Keratinocyte (primary cell): ENCODE measurements at regions not wholly inside any gene's neighbourhood (a gene's known extent, or its start where the extent isn't known, plus 50 kb on each side); places are given as distances from the start of the nearest gene placed in this dataset.

ENCODE experiments used
- CTCF ChIP-seq, 3 experiments: IDR thresholded peaks in 1 of 3; conservative IDR thresholded peaks in 1 of 3; optimal IDR thresholded peaks in 1 of 3; 2 replicates in 2 of 3; 3 replicates in 1 of 3; pipeline versions ENCODE3 to v1.5.1; 2011; ENCODE audit warnings: low read length in 3 of 3, mild to moderate bottlenecking in 3 of 3, moderate library complexity in 2 of 3, control low read depth in 1 of 3, inconsistent platforms in 1 of 3; ENCODE audit not compliant: insufficient read depth in 2 of 3; ENCODE audit errors: extremely low read depth in 1 of 3
- EZH2 ChIP-seq: IDR thresholded peaks from one replicate; pipeline ENCODE4 v1.6.1; 2012; ENCODE audit warnings: inconsistent platforms, mild to moderate bottlenecking, low read length, moderate library complexity

DNA sequence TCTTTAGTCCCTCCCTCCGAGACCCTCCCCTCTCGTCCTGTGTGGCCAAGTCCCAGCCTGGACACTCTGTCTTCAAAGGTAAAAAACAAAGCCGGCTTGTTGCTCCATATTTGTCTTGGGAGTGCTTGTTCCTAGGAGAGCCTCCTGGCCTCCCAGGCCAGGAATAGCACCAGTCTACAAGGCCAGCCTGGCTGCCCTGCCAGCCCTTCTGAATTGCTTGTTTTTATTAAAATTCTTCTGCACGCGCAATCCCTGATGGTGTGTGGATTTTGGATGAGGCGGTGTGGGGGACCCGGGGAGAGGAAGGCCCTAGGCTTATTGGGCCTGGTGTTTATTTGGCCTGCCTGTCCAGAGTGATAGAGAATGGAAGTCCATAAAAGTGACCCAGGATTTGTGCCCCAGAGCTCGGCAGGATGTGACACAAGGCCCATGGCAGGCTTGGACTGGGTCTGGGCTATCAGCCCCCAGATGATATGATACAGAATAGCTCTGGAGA, 297.3 kb downstream of the CYP26B1 start:
- TF ChIP-seq CTCF (optimal IDR thresholded peaks at IDR 0.05 in 1 of 3, IDR thresholded peaks at IDR 0.05 in 1 of 3, conservative IDR thresholded peaks at IDR 0.05 in 1 of 3; ENCODE audit: extremely low read depth in 1 of 3, insufficient read depth in 2 of 3, low read length in 3 of 3) (no peak), EZH2 (no peak)
